Activated CD4-positive, alpha-beta T cell treated with anti-CD3 and anti-CD28 coated beads, Interleukin-2, amount 10 ng/mL, durations not matched to agents 7 days and 5 days (primary cell): ENCODE measurements at regions not wholly inside any gene's neighbourhood (a gene's known extent, or its start where the extent isn't known, plus 50 kb on each side); places are given as distances from the start of the nearest gene placed in this dataset.

Source experiments
- CTCF ChIA-PET: fragments of 350-600 bp; sonication (Branson Sonifier 250); formaldehyde crosslinking; loops from one replicate; lab custom pipeline; 2021; ENCODE audit warnings: antibody characterized with exemption; lab: Charles Lee
- POLR2A ChIA-PET: fragments of 350-600 bp; sonication (Branson Sonifier 250); formaldehyde crosslinking; loops from one replicate; lab custom pipeline; 2021; ENCODE audit warnings: antibody characterized with exemption; lab: Charles Lee
- DNase-seq: peaks from one replicate; pipeline ENCODE4 v3.0.0-alpha.2; 2020
- H3K27ac Mint-ChIP-seq: one replicate; pipeline ENCODE4 v1.8.0; 2021; ENCODE audit warnings: mild to moderate bottlenecking, moderate library complexity, mixed read lengths
- H3K27me3 Mint-ChIP-seq: one replicate; pipeline ENCODE4 v1.8.0; 2021; ENCODE audit warnings: mixed read lengths
- H3K36me3 Mint-ChIP-seq: one replicate; pipeline ENCODE4 v1.8.0; 2021; ENCODE audit warnings: low read depth, mixed read lengths
- H3K4me1 Mint-ChIP-seq: one replicate; pipeline ENCODE4 v1.8.0; 2021; ENCODE audit warnings: mixed read lengths
- H3K4me3 Mint-ChIP-seq: one replicate; pipeline ENCODE4 v1.8.0; 2021; ENCODE audit warnings: mild to moderate bottlenecking, moderate library complexity, mixed read lengths
- H3K9me3 Mint-ChIP-seq: one replicate; pipeline ENCODE4 v1.8.0; 2021; ENCODE audit warnings: mixed read lengths

- POLR2A ChIA-PET = no interaction called here
- Mint-ChIP-seq H3K36me3 (no peaks in the 10 kb centered on the region), H3K27me3 (no peaks in the 10 kb centered on the region), H3K27ac (no peak overlapping the region), H3K4me1 (no peaks in the 10 kb centered on the region), H3K9me3 (no peaks in the 10 kb centered on the region), H3K4me3 (no peak overlapping the region)
- no peak for DNase-seq
- CTCF ChIA-PET = no interaction called here
Measured at GRCh38 chr10:128550045-128550444, 423.8 kb upstream of the MKI67 start.

- Mint-ChIP-seq H3K9me3 (no peaks in the 10 kb centered on the region), H3K4me1 (no peaks in the 10 kb centered on the region), H3K36me3 (no peaks in the 10 kb centered on the region), H3K27me3 (no peaks in the 10 kb centered on the region), H3K4me3 (no peak overlapping the region), H3K27ac (no peak overlapping the region)
- CTCF ChIA-PET = no interaction called here
- POLR2A ChIA-PET = no interaction called here
- no peak for DNase-seq
Measured at GRCh38 chr10:128551475-128551874, 425.3 kb upstream of the MKI67 start.

- H3K27me3 Mint-ChIP-seq = no peaks in the 10 kb centered on the region
- no peaks in the 10 kb centered on the region for H3K36me3 Mint-ChIP-seq
- no peak for DNase-seq
- no peak overlapping the region for H3K27ac Mint-ChIP-seq
- H3K4me3 Mint-ChIP-seq = no peak overlapping the region
- H3K4me1 Mint-ChIP-seq = no peaks in the 10 kb centered on the region
- ChIA-PET CTCF (no interaction called here), POLR2A (no interaction called here)
- no peaks in the 10 kb centered on the region for H3K9me3 Mint-ChIP-seq
Measured at GRCh38 chr10:128553755-128554154, 427.5 kb upstream of the MKI67 start.

GRCh38 chr10:128556182-128557110, 430.2 kb upstream of the MKI67 start:
- no peaks in the 10 kb centered on the region for H3K4me1 Mint-ChIP-seq
- H3K36me3 Mint-ChIP-seq = no peaks in the 10 kb centered on the region
- ChIA-PET POLR2A (no interaction called here), CTCF (no interaction called here)
- H3K4me3 Mint-ChIP-seq = no peak overlapping the region
- no peaks in the 10 kb centered on the region for H3K27me3 Mint-ChIP-seq
- H3K27ac Mint-ChIP-seq = no peak overlapping the region
- H3K9me3 Mint-ChIP-seq = no peaks in the 10 kb centered on the region
- DNase-seq = no peak

GRCh38 chr10:128557149-128557710, 431.0 kb upstream of the MKI67 start:
- H3K4me1 Mint-ChIP-seq = no peaks in the 10 kb centered on the region
- no peaks in the 10 kb centered on the region for H3K36me3 Mint-ChIP-seq
- H3K9me3 Mint-ChIP-seq = no peaks in the 10 kb centered on the region
- no peak overlapping the region for H3K4me3 Mint-ChIP-seq
- no peak overlapping the region for H3K27ac Mint-ChIP-seq
- no peak for DNase-seq
- no peaks in the 10 kb centered on the region for H3K27me3 Mint-ChIP-seq
- ChIA-PET CTCF (no interaction called here), POLR2A (no interaction called here)

GRCh38 chr10:128560406-128560805, 434.2 kb upstream of the MKI67 start:
- no peak overlapping the region for H3K4me3 Mint-ChIP-seq
- H3K27me3 Mint-ChIP-seq = no peaks in the 10 kb centered on the region
- CTCF ChIA-PET = no interaction called here
- no peaks in the 10 kb centered on the region for H3K4me1 Mint-ChIP-seq
- no peak for DNase-seq
- H3K36me3 Mint-ChIP-seq = no peaks in the 10 kb centered on the region
- no peaks in the 10 kb centered on the region for H3K9me3 Mint-ChIP-seq
- POLR2A ChIA-PET = no interaction called here
- no peak overlapping the region for H3K27ac Mint-ChIP-seq

GRCh38 chr10:128560993-128561392, 434.8 kb upstream of the MKI67 start:
- Mint-ChIP-seq H3K36me3 (no peaks in the 10 kb centered on the region), H3K4me3 (no peak overlapping the region), H3K9me3 (no peaks in the 10 kb centered on the region), H3K4me1 (no peaks in the 10 kb centered on the region), H3K27me3 (no peaks in the 10 kb centered on the region), H3K27ac (no peak overlapping the region)
- ChIA-PET CTCF (no interaction called here), POLR2A (no interaction called here)
- DNase-seq = no peak

GRCh38 chr10:128563387-128563786, 437.2 kb upstream of the MKI67 start:
- no peaks in the 10 kb centered on the region for H3K36me3 Mint-ChIP-seq
- H3K4me1 Mint-ChIP-seq = no peaks in the 10 kb centered on the region
- CTCF ChIA-PET = no interaction called here
- no peak for DNase-seq
- H3K27ac Mint-ChIP-seq = no peak overlapping the region
- no peaks in the 10 kb centered on the region for H3K9me3 Mint-ChIP-seq
- H3K4me3 Mint-ChIP-seq = no peak overlapping the region
- H3K27me3 Mint-ChIP-seq = no peaks in the 10 kb centered on the region
- POLR2A ChIA-PET = no interaction called here

GRCh38 chr10:128563904-128564303, 437.7 kb upstream of the MKI67 start:
- DNase-seq = no peak
- CTCF ChIA-PET = no interaction called here
- H3K27me3 Mint-ChIP-seq = no peaks in the 10 kb centered on the region
- no peak overlapping the region for H3K4me3 Mint-ChIP-seq
- POLR2A ChIA-PET = no interaction called here
- no peaks in the 10 kb centered on the region for H3K9me3 Mint-ChIP-seq
- H3K27ac Mint-ChIP-seq = no peak overlapping the region
- no peaks in the 10 kb centered on the region for H3K4me1 Mint-ChIP-seq
- H3K36me3 Mint-ChIP-seq = no peaks in the 10 kb centered on the region

GRCh38 chr10:128566361-128566968, 440.2 kb upstream of the MKI67 start:
- no peak overlapping the region for H3K4me3 Mint-ChIP-seq
- no peak for DNase-seq
- no peak overlapping the region for H3K27ac Mint-ChIP-seq
- no peaks in the 10 kb centered on the region for H3K36me3 Mint-ChIP-seq
- no peaks in the 10 kb centered on the region for H3K9me3 Mint-ChIP-seq
- ChIA-PET POLR2A (no interaction called here), CTCF (interaction anchor here (0.8 kb wide), 1 partner anchor 15 kb away, joined by 3 read pairs; no protein-coding TSS in a partner anchor)
- no peaks in the 10 kb centered on the region for H3K27me3 Mint-ChIP-seq
- H3K4me1 Mint-ChIP-seq = no peaks in the 10 kb centered on the region

- Mint-ChIP-seq H3K9me3 (no peaks in the 10 kb centered on the region), H3K4me3 (no peak overlapping the region), H3K36me3 (no peaks in the 10 kb centered on the region), H3K27me3 (no peaks in the 10 kb centered on the region), H3K27ac (no peak overlapping the region), H3K4me1 (no peaks in the 10 kb centered on the region)
- ChIA-PET POLR2A (no interaction called here), CTCF (no interaction called here)
- DNase-seq = no peak
Measured at GRCh38 chr10:128567551-128567950, 441.3 kb upstream of the MKI67 start.

- H3K27me3 Mint-ChIP-seq = no peaks in the 10 kb centered on the region
- no peaks in the 10 kb centered on the region for H3K36me3 Mint-ChIP-seq
- no peak overlapping the region for H3K27ac Mint-ChIP-seq
- ChIA-PET CTCF (no interaction called here), POLR2A (no interaction called here)
- no peak overlapping the region for H3K4me3 Mint-ChIP-seq
- H3K9me3 Mint-ChIP-seq = no peaks in the 10 kb centered on the region
- no peak for DNase-seq
- H3K4me1 Mint-ChIP-seq = no peaks in the 10 kb centered on the region
Measured at GRCh38 chr10:128568041-128568440, 441.8 kb upstream of the MKI67 start.

GRCh38 chr10:128568491-128568890, 442.3 kb upstream of the MKI67 start:
- DNase-seq = no peak
- no peak overlapping the region for H3K4me3 Mint-ChIP-seq
- ChIA-PET CTCF (no interaction called here), POLR2A (no interaction called here)
- H3K9me3 Mint-ChIP-seq = no peaks in the 10 kb centered on the region
- H3K4me1 Mint-ChIP-seq = no peaks in the 10 kb centered on the region
- no peaks in the 10 kb centered on the region for H3K36me3 Mint-ChIP-seq
- H3K27me3 Mint-ChIP-seq = no peaks in the 10 kb centered on the region
- no peak overlapping the region for H3K27ac Mint-ChIP-seq
